ENCODE measurements at regions not wholly inside any gene's neighbourhood (a gene's known extent, or its start where the extent isn't known, plus 50 kb on each side); places are given as distances from the start of the nearest gene placed in this dataset.

DNA sequence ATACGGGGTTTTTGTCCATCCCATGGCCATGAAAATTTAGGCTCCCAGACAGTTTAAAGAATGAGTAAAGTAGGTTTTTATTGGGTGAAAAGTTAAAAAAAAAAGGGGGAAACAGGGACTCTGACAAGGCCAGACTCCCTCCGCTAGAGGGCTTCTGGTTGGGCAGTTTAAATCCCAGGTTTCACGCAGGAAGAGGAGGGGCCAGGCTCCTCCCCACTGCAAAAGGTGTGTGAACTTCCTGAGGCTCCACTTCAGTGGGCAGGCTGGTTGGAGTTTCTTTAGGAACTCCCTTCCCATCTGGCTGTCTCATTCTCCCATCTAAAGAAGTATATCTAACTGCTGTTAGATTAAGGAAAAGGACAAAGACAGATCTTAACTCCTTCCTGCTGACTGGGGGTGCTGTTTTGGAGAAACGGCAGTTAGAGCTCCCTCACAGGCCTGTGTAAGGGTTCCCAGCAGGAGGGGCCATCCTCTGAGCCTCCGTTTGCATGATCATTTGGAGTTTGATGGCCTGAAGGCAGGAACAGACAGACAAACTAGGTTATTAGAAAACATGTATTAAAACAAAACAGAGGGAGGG lies 1160.7 kb downstream of the CNTNAP5 start:
- Histone ChIP-seq H3K9ac (ENCODE audit: insufficient read depth, low read depth, low read length) (no peak overlapping the region), H4K20me1 (ENCODE audit: insufficient read depth, low read length) (no peaks in the 10 kb centered on the region), H3K4me2 (ENCODE audit: low read depth, low read length) (no peak overlapping the region), H3K9me3 (ENCODE audit: low read length) (peaks cover 65% of the 10 kb centered on the region), H2AFZ (ENCODE audit: low read length) (no peak overlapping the region), H3K36me3 (replicated peaks in 1 of 2; ENCODE audit: control insufficient read depth in 1 of 2, insufficient read depth in 2 of 2, low read length in 2 of 2) (no peaks in the 10 kb centered on the region), H3K4me1 (ENCODE audit: insufficient read depth, low read length) (no peaks in the 10 kb centered on the region), H3K79me2 (ENCODE audit: insufficient read depth, low read length) (no peaks in the 10 kb centered on the region), H3K4me3 (replicated peaks in 1 of 3; ENCODE audit: insufficient read depth in 1 of 3, low read depth in 2 of 3, low read length in 3 of 3) (no peak overlapping the region), H3K27ac (ENCODE audit: extremely low read length, insufficient read depth, low read length) (no peak overlapping the region), H3K27me3 (ENCODE audit: control insufficient read depth in 1 of 2, insufficient read depth in 2 of 2, low read length in 2 of 2) (no peaks in the 10 kb centered on the region)
- ChIA-PET CTCF (ENCODE audit: low intra/inter-chr PET ratio, low total read pairs) (no interaction called here), POLR2A (no interaction called here)
- in situ Hi-C loops (cut with HindIII; ENCODE audit: extremely low pct_ligation_motif_present, low pct_unique_long_range_greater_than_20kb) (no loop called here), intact Hi-C loops (cut with micrococcal nuclease; ENCODE audit: unreplicated experiment) (no loop called here)
- no peak for ATAC-seq
- no peak for FAIRE-seq
- WGBS (ENCODE audit: low lambda C conversion rate) = 9% methylated on average over 5 of the region's 5 CpGs
- no peak for DNase-seq (ENCODE audit: low spot score)
- TF ChIP-seq SRY (CRISPR knock-in tag; IDR thresholded peaks at IDR 0.05) (no peak), SKI (IDR thresholded peaks at IDR 0.05; ENCODE audit: partially characterized antibody) (no peak), STAT5B (CRISPR knock-in tag; IDR thresholded peaks at IDR 0.05) (no peak), HDAC6 (IDR thresholded peaks at IDR 0.05; ENCODE audit: low read depth, low read length) (no peak), ZNF263 (CRISPR knock-in tag; IDR thresholded peaks at IDR 0.05) (no peak)
- TF ChIP-seq, protein P1, sequence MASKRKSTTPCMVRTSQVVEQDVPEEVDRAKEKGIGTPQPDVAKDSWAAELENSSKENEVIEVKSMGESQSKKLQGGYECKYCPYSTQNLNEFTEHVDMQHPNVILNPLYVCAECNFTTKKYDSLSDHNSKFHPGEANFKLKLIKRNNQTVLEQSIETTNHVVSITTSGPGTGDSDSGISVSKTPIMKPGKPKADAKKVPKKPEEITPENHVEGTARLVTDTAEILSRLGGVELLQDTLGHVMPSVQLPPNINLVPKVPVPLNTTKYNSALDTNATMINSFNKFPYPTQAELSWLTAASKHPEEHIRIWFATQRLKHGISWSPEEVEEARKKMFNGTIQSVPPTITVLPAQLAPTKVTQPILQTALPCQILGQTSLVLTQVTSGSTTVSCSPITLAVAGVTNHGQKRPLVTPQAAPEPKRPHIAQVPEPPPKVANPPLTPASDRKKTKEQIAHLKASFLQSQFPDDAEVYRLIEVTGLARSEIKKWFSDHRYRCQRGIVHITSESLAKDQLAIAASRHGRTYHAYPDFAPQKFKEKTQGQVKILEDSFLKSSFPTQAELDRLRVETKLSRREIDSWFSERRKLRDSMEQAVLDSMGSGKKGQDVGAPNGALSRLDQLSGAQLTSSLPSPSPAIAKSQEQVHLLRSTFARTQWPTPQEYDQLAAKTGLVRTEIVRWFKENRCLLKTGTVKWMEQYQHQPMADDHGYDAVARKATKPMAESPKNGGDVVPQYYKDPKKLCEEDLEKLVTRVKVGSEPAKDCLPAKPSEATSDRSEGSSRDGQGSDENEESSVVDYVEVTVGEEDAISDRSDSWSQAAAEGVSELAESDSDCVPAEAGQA (IDR thresholded peaks at IDR 0.05; ENCODE audit: low read depth) = no peak
- TF ChIP-seq, protein P1 (CRISPR knock-in tag; IDR thresholded peaks at IDR 0.05; ENCODE audit: borderline replicate concordance) = no peak
- TF ChIP-seq, protein P2, sequence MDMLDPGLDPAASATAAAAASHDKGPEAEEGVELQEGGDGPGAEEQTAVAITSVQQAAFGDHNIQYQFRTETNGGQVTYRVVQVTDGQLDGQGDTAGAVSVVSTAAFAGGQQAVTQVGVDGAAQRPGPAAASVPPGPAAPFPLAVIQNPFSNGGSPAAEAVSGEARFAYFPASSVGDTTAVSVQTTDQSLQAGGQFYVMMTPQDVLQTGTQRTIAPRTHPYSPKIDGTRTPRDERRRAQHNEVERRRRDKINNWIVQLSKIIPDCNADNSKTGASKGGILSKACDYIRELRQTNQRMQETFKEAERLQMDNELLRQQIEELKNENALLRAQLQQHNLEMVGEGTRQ (IDR thresholded peaks at IDR 0.05; ENCODE audit: low read depth, low read length) = no peak
- TF ChIP-seq, protein P2 (CRISPR knock-in tag; IDR thresholded peaks at IDR 0.05; ENCODE audit: borderline replicate concordance) = no peak
- no TSS peak for BruUV-seq (replicated peaks)

Measured in HepG2 (cell line).